Endothelial cell of umbilical vein (primary cell): ENCODE measurements at regions not wholly inside any gene's neighbourhood (a gene's known extent, or its start where the extent isn't known, plus 50 kb on each side); places are given as distances from the start of the nearest gene placed in this dataset.

ENCODE experiments used
- BruUV-seq: library from RNA; stranded (reverse); fragments of 400-500 nt; replicated peaks from 2 replicates; lab custom pipeline; 2021; lab: Mats Ljungman, UMichigan
- CTCF ChIA-PET: fragments of 300-600, 350-600 bp; sonication (Branson Sonifier 250); formaldehyde crosslinking; loops from one replicate; lab custom pipeline; 2021; ENCODE audit warnings: antibody characterized with exemption, inconsistent platforms; lab: Charles Lee
- POLR2A ChIA-PET: fragments of 300-600, 350-600 bp; sonication (Branson Sonifier 250); formaldehyde crosslinking; loops from one replicate; lab custom pipeline; 2021; ENCODE audit warnings: antibody characterized with exemption, inconsistent platforms; lab: Charles Lee
- DNase-seq: peaks from one replicate; pipeline ENCODE4 v3.0.0-alpha.2; 2011; ENCODE audit warnings: low read depth, low spot score
- FAIRE-seq: peaks from 2 replicates; lab custom pipeline; 2011; peaks lifted over from hg19 to GRCh38; lab: Jason Lieb, UNC
- H2AFZ ChIP-seq: 2 replicates; pipeline ENCODE4 v1.6.0; 2012; ENCODE audit warnings: low read depth, low read length, control low read depth, inconsistent platforms
- H3K27ac ChIP-seq: 2 replicates; pipeline ENCODE4 v1.5.1; 2011; ENCODE audit warnings: low read depth, mild to moderate bottlenecking, control low read depth, low read length, moderate library complexity; ENCODE audit not compliant: insufficient read depth
- H3K27me3 ChIP-seq, 2 experiments: 2 replicates each; pipeline versions ENCODE4 v1.6.0 to v1.6.1; 2011; ENCODE audit warnings: low read length in 2 of 2, mixed read lengths in 1 of 2; ENCODE audit not compliant: control insufficient read depth in 2 of 2, insufficient read depth in 2 of 2
- H3K36me3 ChIP-seq, 2 experiments: 2 replicates in 1 of 2; 3 replicates in 1 of 2; pipeline ENCODE4 v1.5.1; 2011; ENCODE audit warnings: low read length in 2 of 2, mild to moderate bottlenecking in 1 of 2, moderate library complexity in 1 of 2; ENCODE audit not compliant: control insufficient read depth in 2 of 2, insufficient read depth in 2 of 2; ENCODE audit errors: extremely low read depth in 1 of 2
- H3K4me1 ChIP-seq: 3 replicates; pipeline ENCODE4 v1.5.1; 2011; ENCODE audit warnings: mild to moderate bottlenecking, low read length; ENCODE audit not compliant: control insufficient read depth, insufficient read depth; ENCODE audit errors: extremely low read depth
- H3K4me2 ChIP-seq: 2 replicates; pipeline ENCODE4 v1.6.1; 2011; ENCODE audit warnings: low read length, control low read depth, mixed read lengths; ENCODE audit not compliant: insufficient read depth
- H3K4me3 ChIP-seq, 3 experiments: fragments of 200-600 bp in 1 of 3; sonication (generic), shearing (Covaris generic) in 1 of 3; replicated peaks in 1 of 3; 2 replicates each; pipeline ENCODE4 v1.5.1; 2011 to 2016; ENCODE audit warnings: control low read depth in 3 of 3, low read length in 3 of 3, mild to moderate bottlenecking in 2 of 3, inconsistent platforms in 1 of 3, low read depth in 1 of 3, moderate library complexity in 1 of 3; ENCODE audit not compliant: insufficient read depth in 1 of 3
- H3K79me2 ChIP-seq: 2 replicates; pipeline ENCODE4 v1.6.0; 2012; ENCODE audit warnings: low read length, inconsistent platforms; ENCODE audit not compliant: control insufficient read depth, insufficient read depth
- H3K9ac ChIP-seq: replicated peaks from 2 replicates; pipeline ENCODE3; 2011; ENCODE audit warnings: low read length, control low read depth; ENCODE audit not compliant: insufficient read depth; ENCODE audit errors: extremely low read depth
- H3K9me1 ChIP-seq: replicated peaks from 3 replicates; pipeline ENCODE4 v1.6.0; 2011; ENCODE audit warnings: mild to moderate bottlenecking, low read length; ENCODE audit not compliant: control insufficient read depth, insufficient read depth; ENCODE audit errors: extremely low read depth
- H3K9me3 ChIP-seq: replicated peaks from 2 replicates; pipeline ENCODE4 v1.5.1; 2012; ENCODE audit warnings: low read length, inconsistent platforms; ENCODE audit not compliant: control insufficient read depth, insufficient read depth
- H4K20me1 ChIP-seq: replicated peaks from 2 replicates; pipeline ENCODE3; 2011; ENCODE audit warnings: mild to moderate bottlenecking, low read length; ENCODE audit not compliant: control insufficient read depth, insufficient read depth; ENCODE audit errors: extremely low read depth
- FOS ChIP-seq: IDR thresholded peaks from 2 replicates; pipeline ENCODE4 v1.6.1; 2011; ENCODE audit warnings: mild to moderate bottlenecking, low read length, moderate library complexity, borderline replicate concordance; ENCODE audit not compliant: insufficient read depth
- GATA2 ChIP-seq: IDR thresholded peaks from 2 replicates; pipeline ENCODE4 v1.7.0; 2011; ENCODE audit warnings: low read depth, mild to moderate bottlenecking, moderate library complexity, mixed read lengths, low read length; ENCODE audit not compliant: insufficient read length, insufficient read depth
- MAX ChIP-seq: IDR thresholded peaks from 2 replicates; pipeline ENCODE4 v1.6.1; 2011; ENCODE audit not compliant: insufficient read depth, insufficient read length
- MYC ChIP-seq: IDR thresholded peaks from one replicate; pipeline ENCODE4 v1.6.1; 2011; ENCODE audit warnings: mild to moderate bottlenecking, low read depth, low read length
- POLR2A ChIP-seq: IDR thresholded peaks from 2 replicates; pipeline ENCODE4 v1.6.1; 2012; ENCODE audit warnings: low read depth, mild to moderate bottlenecking, control low read depth, low read length
- POLR2AphosphoS5 ChIP-seq: IDR thresholded peaks from 2 replicates; pipeline ENCODE4 v1.6.1; 2012; ENCODE audit warnings: low read depth, mild to moderate bottlenecking, control low read depth, low read length, moderate library complexity; ENCODE audit not compliant: insufficient read depth
- dilution Hi-C: fragments of 300-500 bp; cut with MboI; formaldehyde crosslinking; loops from one replicate; pipeline ENCODE4 v1.15.0; 2019; ENCODE audit warnings: low sequenced_read_pairs; ENCODE audit not compliant: extremely low pct_ligation_motif_present
- intact Hi-C: fragments of 100-400 bp; cut with micrococcal nuclease; formaldehyde crosslinking; loops from one replicate; pipeline ENCODE4 v1.10.0; 2022
- TF ChIP-seq, protein P1 (sequence below), 2 donors: IDR thresholded peaks; 1 replicate in 1 of 2; 2 replicates in 1 of 2; pipeline ENCODE4 v1.5.1; 2011; ENCODE audit warnings: low read length in 2 of 2, mild to moderate bottlenecking in 2 of 2, moderate library complexity in 2 of 2, control low read depth in 1 of 2, inconsistent platforms in 1 of 2, low read depth in 1 of 2; ENCODE audit not compliant: insufficient read depth in 1 of 2; ENCODE audit errors: extremely low read depth in 1 of 2

- H4K20me1 ChIP-seq = no peaks in the 10 kb centered on the region
- no peak for TF ChIP-seq GATA2
- no peak for TF ChIP-seq POLR2A
- no peak for TF ChIP-seq FOS
- TF ChIP-seq, protein P1, sequence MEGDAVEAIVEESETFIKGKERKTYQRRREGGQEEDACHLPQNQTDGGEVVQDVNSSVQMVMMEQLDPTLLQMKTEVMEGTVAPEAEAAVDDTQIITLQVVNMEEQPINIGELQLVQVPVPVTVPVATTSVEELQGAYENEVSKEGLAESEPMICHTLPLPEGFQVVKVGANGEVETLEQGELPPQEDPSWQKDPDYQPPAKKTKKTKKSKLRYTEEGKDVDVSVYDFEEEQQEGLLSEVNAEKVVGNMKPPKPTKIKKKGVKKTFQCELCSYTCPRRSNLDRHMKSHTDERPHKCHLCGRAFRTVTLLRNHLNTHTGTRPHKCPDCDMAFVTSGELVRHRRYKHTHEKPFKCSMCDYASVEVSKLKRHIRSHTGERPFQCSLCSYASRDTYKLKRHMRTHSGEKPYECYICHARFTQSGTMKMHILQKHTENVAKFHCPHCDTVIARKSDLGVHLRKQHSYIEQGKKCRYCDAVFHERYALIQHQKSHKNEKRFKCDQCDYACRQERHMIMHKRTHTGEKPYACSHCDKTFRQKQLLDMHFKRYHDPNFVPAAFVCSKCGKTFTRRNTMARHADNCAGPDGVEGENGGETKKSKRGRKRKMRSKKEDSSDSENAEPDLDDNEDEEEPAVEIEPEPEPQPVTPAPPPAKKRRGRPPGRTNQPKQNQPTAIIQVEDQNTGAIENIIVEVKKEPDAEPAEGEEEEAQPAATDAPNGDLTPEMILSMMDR (IDR thresholded peaks at IDR 0.05; ENCODE audit: extremely low read depth in 1 of 2, insufficient read depth in 1 of 2, low read depth in 1 of 2, low read length in 2 of 2) = no peak
- TF ChIP-seq POLR2AphosphoS5 = no peak
- TF ChIP-seq MYC = no peak
- no peak for TF ChIP-seq MAX
- no peak overlapping the region for H2AFZ ChIP-seq
- H3K27me3 ChIP-seq = peaks cover 0 to 7% of the 10 kb centered on the region in 2 experiments
- no peak overlapping the region for H3K4me2 ChIP-seq
- H3K79me2 ChIP-seq = no peaks in the 10 kb centered on the region
- no TSS peak for BruUV-seq
- no peak overlapping the region for H3K9ac ChIP-seq
- no peak overlapping the region for H3K27ac ChIP-seq
- dilution Hi-C loops (no loop called here), intact Hi-C loops (no loop called here)
- no peaks in the 10 kb centered on the region for H3K4me1 ChIP-seq
- no peaks in the 10 kb centered on the region for H3K36me3 ChIP-seq
- FAIRE-seq = peak; percentile 12
- H3K9me3 ChIP-seq = no peaks in the 10 kb centered on the region
- DNase-seq = no peak
- no peak overlapping the region for H3K4me3 ChIP-seq
- ChIA-PET POLR2A (no interaction called here), CTCF (interaction anchor here (1.2 kb wide), 1 partner anchor 8 kb away, joined by 4 read pairs; no protein-coding TSS in a partner anchor)
- no peaks in the 10 kb centered on the region for H3K9me1 ChIP-seq
These were observed 155.3 kb upstream of the ANKRD55 start for GRCh38 chr5:56388229-56388985.
